OCI-LY7 (cell line): ENCODE measurements at regions not wholly inside any gene's neighbourhood (a gene's known extent, or its start where the extent isn't known, plus 50 kb on each side); places are given as distances from the start of the nearest gene placed in this dataset.

Experiments used
- BruUV-seq: library from RNA; stranded (reverse); fragments of 400-500 nt; replicated peaks from 2 replicates; lab custom pipeline; 2021; lab: Mats Ljungman, UMichigan
- CTCF ChIA-PET: fragments of 300-600 bp; sonication (Branson Sonifier 250); formaldehyde crosslinking; loops from one replicate; lab custom pipeline; 2022; ENCODE audit warnings: antibody characterized with exemption; ENCODE audit not compliant: unreplicated experiment; lab: Charles Lee
- POLR2A ChIA-PET: fragments of 300-600 bp; sonication (Branson Sonifier 250); formaldehyde crosslinking; loops from one replicate; lab custom pipeline; 2022; ENCODE audit warnings: antibody characterized with exemption; lab: Charles Lee
- DNase-seq: peaks from one replicate; pipeline ENCODE4 v3.0.0-alpha.2; 2015; ENCODE audit warnings: low spot score
- H2AFZ ChIP-seq: fragments of 200-600 bp; sonication (generic), shearing (Covaris generic); 2 replicates; pipeline ENCODE4 v1.6.1; 2014; ENCODE audit warnings: mild to moderate bottlenecking, antibody characterized with exemption, low read length, moderate library complexity
- H3K27ac ChIP-seq: fragments of 200-600 bp; sonication (generic); 2 replicates; pipeline ENCODE4 v1.5.1; 2014; ENCODE audit warnings: mixed run types, low read depth, mild to moderate bottlenecking, moderate library complexity, low read length, inconsistent platforms; ENCODE audit not compliant: poor library complexity, severe bottlenecking
- H3K36me3 ChIP-seq: fragments of 200-600 bp; sonication (generic); 2 replicates; pipeline ENCODE4 v1.6.1; 2014; ENCODE audit warnings: mild to moderate bottlenecking, antibody characterized with exemption, low read length, moderate library complexity, mixed read lengths; ENCODE audit not compliant: insufficient read depth
- H3K4me1 ChIP-seq: fragments of 200-600 bp; sonication (generic); 2 replicates; pipeline ENCODE4 v1.5.1; 2014; ENCODE audit warnings: mild to moderate bottlenecking, low read length; ENCODE audit not compliant: insufficient read depth, poor library complexity, severe bottlenecking
- H3K4me2 ChIP-seq: fragments of 200-600 bp; sonication (generic); 2 replicates; pipeline ENCODE4 v1.6.1; 2014; ENCODE audit warnings: mild to moderate bottlenecking, low read length
- H3K4me3 ChIP-seq: fragments of 200-600 bp; sonication (generic); 2 replicates; pipeline ENCODE4 v1.5.1; 2014; ENCODE audit warnings: mild to moderate bottlenecking, low read depth, low read length; ENCODE audit not compliant: poor library complexity, severe bottlenecking
- H3K79me2 ChIP-seq: fragments of 200-600 bp; sonication (generic); 2 replicates; pipeline ENCODE4 v1.6.1; 2016; ENCODE audit warnings: low read depth, mild to moderate bottlenecking, low read length, moderate library complexity, mixed read lengths; ENCODE audit not compliant: insufficient read depth
- H3K9me2 ChIP-seq: fragments of 200-600 bp; sonication (generic); 2 replicates; pipeline ENCODE4 v1.6.1; 2016; ENCODE audit warnings: mild to moderate bottlenecking, low read length, mixed read lengths; ENCODE audit not compliant: insufficient read depth
- H3K9me3 ChIP-seq: fragments of 200-600 bp; sonication (generic); 2 replicates; pipeline ENCODE4 v1.6.1; 2014; ENCODE audit warnings: mild to moderate bottlenecking, mixed run types, low read length, mixed read lengths
- H4K20me1 ChIP-seq: fragments of 200-600 bp; sonication (generic); 2 replicates; pipeline ENCODE4 v1.6.1; 2014; ENCODE audit warnings: mild to moderate bottlenecking, antibody characterized with exemption, low read length, moderate library complexity, mixed read lengths; ENCODE audit not compliant: insufficient read depth
- CTCF ChIP-seq: fragments of 200-600 bp; sonication (generic); conservative IDR thresholded peaks from 2 replicates; pipeline ENCODE4 v1.5.1; 2014; ENCODE audit warnings: mild to moderate bottlenecking, antibody characterized with exemption, low read length, moderate library complexity, mixed read lengths
- EZH2phosphoT487 ChIP-seq: fragments of 200-600 bp; sonication (generic); IDR thresholded peaks from 2 replicates; pipeline ENCODE4 v1.6.1; 2018; ENCODE audit warnings: low read depth, borderline replicate concordance, mild to moderate bottlenecking, mixed run types, antibody characterized with exemption, low read length, moderate library complexity, mixed read lengths
- intact Hi-C: fragments of 100-400 bp; cut with micrococcal nuclease; formaldehyde crosslinking; loops from one replicate; pipeline ENCODE4 v1.10.0; 2022; ENCODE audit not compliant: unreplicated experiment

- CTCF ChIA-PET = no interaction called here
- Histone ChIP-seq H3K36me3 (no peaks in the 10 kb centered on the region), H3K4me2 (no peak overlapping the region)
These were observed 73.9 kb upstream of the PLEKHA5 start for GRCh38 chr12:19055589-19055988.

GRCh38 chr12:19058235-19059021, 71.1 kb upstream of the PLEKHA5 start:
- no peak for TF ChIP-seq CTCF
- no peak for TF ChIP-seq EZH2phosphoT487
- H3K4me1 ChIP-seq = no peaks in the 10 kb centered on the region
- H3K79me2 ChIP-seq = no peaks in the 10 kb centered on the region
- CTCF ChIA-PET = no interaction called here
- no peaks in the 10 kb centered on the region for H3K9me2 ChIP-seq
- H3K4me3 ChIP-seq = no peak overlapping the region
- intact Hi-C loops = no loop called here
- H3K36me3 ChIP-seq = no peaks in the 10 kb centered on the region
- H3K4me2 ChIP-seq = no peak overlapping the region
- H4K20me1 ChIP-seq = no peaks in the 10 kb centered on the region
- no peak overlapping the region for H3K27ac ChIP-seq
- H3K9me3 ChIP-seq = no peaks in the 10 kb centered on the region
- no peak overlapping the region for H2AFZ ChIP-seq
- BruUV-seq = no TSS peak
- POLR2A ChIA-PET = interaction anchor here (0.6 kb wide), 1 partner anchor 197 kb away, joined by 3 read pairs; no protein-coding TSS in a partner anchor
- DNase-seq = no peak

More at GRCh38 chr12:19055589-19055988, 73.9 kb upstream of the PLEKHA5 start:
- no peak for DNase-seq
- no peak overlapping the region for H3K27ac ChIP-seq
- no peak overlapping the region for H2AFZ ChIP-seq
- intact Hi-C loops = no loop called here
- no peaks in the 10 kb centered on the region for H4K20me1 ChIP-seq
- no peak overlapping the region for H3K4me3 ChIP-seq
- H3K4me1 ChIP-seq = no peaks in the 10 kb centered on the region
- H3K9me2 ChIP-seq = no peaks in the 10 kb centered on the region
- POLR2A ChIA-PET = no interaction called here
- H3K9me3 ChIP-seq = no peaks in the 10 kb centered on the region
- no TSS peak for BruUV-seq
- no peak for TF ChIP-seq EZH2phosphoT487
- no peaks in the 10 kb centered on the region for H3K79me2 ChIP-seq

- Histone ChIP-seq H3K9me2 (no peaks in the 10 kb centered on the region), H3K27ac (no peak overlapping the region), H3K4me3 (no peak overlapping the region), H3K4me2 (no peak overlapping the region), H3K4me1 (no peaks in the 10 kb centered on the region), H2AFZ (no peak overlapping the region), H4K20me1 (no peaks in the 10 kb centered on the region), H3K36me3 (no peaks in the 10 kb centered on the region), H3K79me2 (no peaks in the 10 kb centered on the region), H3K9me3 (no peaks in the 10 kb centered on the region)
- no peak for DNase-seq
- BruUV-seq = no TSS peak
- intact Hi-C loops = no loop called here
- POLR2A ChIA-PET = interaction anchor here (1.0 to 1.1 kb wide), 2 partner anchors 9 to 68 kb away, joined by 4 read pairs; no protein-coding TSS in a partner anchor
- CTCF ChIA-PET = no interaction called here
- TF ChIP-seq EZH2phosphoT487 (no peak), CTCF (no peak)
These were observed 64.8 kb upstream of the PLEKHA5 start for GRCh38 chr12:19064713-19065112.
